GM12878 (cell line): ENCODE measurements at regions not wholly inside any gene's neighbourhood (a gene's known extent, or its start where the extent isn't known, plus 50 kb on each side); places are given as distances from the start of the nearest gene placed in this dataset.

Experiments
- ATAC-seq: fragments of 200-7000 bp; cut with Tn5 transposase; 3 replicates; pipeline ENCODE4 v1.9.1; 2020; ENCODE audit warnings: mild to moderate bottlenecking, moderate library complexity
- BruUV-seq: library from RNA; stranded (reverse); fragments of 400-500 nt; replicated peaks from 2 replicates; lab custom pipeline; 2021; lab: Mats Ljungman, UMichigan
- CTCF ChIA-PET: fragments of 300-600 bp; sonication (Branson Sonifier 250); formaldehyde crosslinking; extraction: SDS; loops from one replicate; lab custom pipeline; 2021; ENCODE audit warnings: inconsistent platforms; lab: Yijun Ruan, JAX
- POLR2A ChIA-PET: fragments of 350-600 bp; formaldehyde crosslinking; extraction: SDS; loops from one replicate; lab custom pipeline; 2021; ENCODE audit warnings: inconsistent platforms; lab: Charles Lee
- RAD21 ChIA-PET: fragments of 300-600 bp; sonication (Branson Sonifier 250); formaldehyde crosslinking; loops from one replicate; lab custom pipeline; 2023; ENCODE audit warnings: antibody characterized with exemption; ENCODE audit not compliant: unreplicated experiment; lab: Charles Lee
- SMC1A ChIA-PET: fragments of 300-600 bp; sonication (Branson Sonifier 250); formaldehyde crosslinking; loops from one replicate; lab custom pipeline; 2023; ENCODE audit not compliant: unreplicated experiment, uncharacterized antibody; lab: Charles Lee
- DNase-seq: peaks from one replicate; pipeline ENCODE4 v3.0.0-alpha.2; 2011; ENCODE audit warnings: low read depth, low spot score
- FAIRE-seq: peaks from 3 replicates; lab custom pipeline; 2011; peaks lifted over from hg19 to GRCh38; lab: Jason Lieb, UNC
- H2AFZ ChIP-seq: 2 replicates; pipeline ENCODE4 v1.6.0; 2011; ENCODE audit warnings: low read depth, low read length, control low read depth; ENCODE audit not compliant: control insufficient read depth
- H3K27ac ChIP-seq: 2 replicates; pipeline ENCODE4 v1.5.1; 2011; ENCODE audit warnings: control low read depth; ENCODE audit not compliant: control insufficient read depth, insufficient read depth
- H3K27me3 ChIP-seq, 2 experiments: replicated peaks in 1 of 2; 2 replicates each; pipeline versions ENCODE4 v1.6.0 to v1.6.1; 2011; ENCODE audit warnings: low read length in 1 of 2; ENCODE audit not compliant: control insufficient read depth in 2 of 2, insufficient read depth in 2 of 2
- H3K36me3 ChIP-seq, 2 experiments: 2 replicates each; pipeline ENCODE4 v1.5.1; 2011; ENCODE audit warnings: low read length in 1 of 2; ENCODE audit not compliant: control insufficient read depth in 2 of 2, insufficient read depth in 2 of 2
- H3K4me1 ChIP-seq: 2 replicates; pipeline ENCODE4 v1.6.1; 2011; ENCODE audit warnings: mild to moderate bottlenecking, low read length, moderate library complexity, mixed read lengths; ENCODE audit not compliant: control insufficient read depth, insufficient read depth
- H3K4me2 ChIP-seq: 2 replicates; pipeline ENCODE4 v1.6.0; 2011; ENCODE audit warnings: control low read depth; ENCODE audit not compliant: control insufficient read depth, insufficient read depth
- H3K4me3 ChIP-seq: fragments of 200-600 bp; sonication (generic); 2 replicates; pipeline ENCODE4 v1.5.1; 2016
- H3K79me2 ChIP-seq: 2 replicates; pipeline ENCODE4 v1.6.0; 2011; ENCODE audit warnings: low read length; ENCODE audit not compliant: control insufficient read depth, insufficient read depth
- H3K9ac ChIP-seq: 2 replicates; pipeline ENCODE4 v1.8.0; 2011; ENCODE audit warnings: low read length, control low read depth, mixed read lengths; ENCODE audit not compliant: control insufficient read depth, insufficient read depth
- H3K9me3 ChIP-seq: replicated peaks from 3 replicates; pipeline ENCODE4 v1.5.1; 2011; ENCODE audit warnings: mild to moderate bottlenecking, low read length; ENCODE audit not compliant: control insufficient read depth, insufficient read depth
- H4K20me1 ChIP-seq: 2 replicates; pipeline ENCODE4 v1.6.0; 2011; ENCODE audit not compliant: control insufficient read depth, insufficient read depth
- MLLT1 ChIP-seq: fragments of 450-650 bp; IDR thresholded peaks from 2 replicates; pipeline ENCODE4 v1.6.1; 2016; ENCODE audit warnings: mild to moderate bottlenecking
- NFXL1 ChIP-seq: fragments of 450-650 bp; IDR thresholded peaks from 2 replicates; pipeline ENCODE4 v1.6.1; 2017; ENCODE audit warnings: antibody characterized with exemption, mild to moderate bottlenecking, borderline replicate concordance
- PBX3 ChIP-seq: IDR thresholded peaks from 2 replicates; pipeline ENCODE4 v1.6.1; 2011; ENCODE audit warnings: mild to moderate bottlenecking, low read depth, low read length, moderate library complexity; ENCODE audit not compliant: insufficient replicate concordance
- POLR2A ChIP-seq: IDR thresholded peaks from 2 replicates; pipeline ENCODE4 v1.6.1; 2011; ENCODE audit warnings: low read depth, mild to moderate bottlenecking, low read length
- SUPT20H ChIP-seq: IDR thresholded peaks from 2 replicates; pipeline ENCODE4 v1.6.1; 2011; ENCODE audit warnings: low read depth, mild to moderate bottlenecking, low read length, moderate library complexity, borderline replicate concordance; ENCODE audit not compliant: control insufficient read depth
- USF1 ChIP-seq: IDR thresholded peaks from 2 replicates; pipeline ENCODE4 v1.6.1; 2011; ENCODE audit warnings: borderline replicate concordance, low read depth, mild to moderate bottlenecking, moderate library complexity, mixed read lengths, low read length; ENCODE audit not compliant: insufficient read depth; ENCODE audit errors: extremely low read length
- WGBS: methylation state at CpG from one replicate; pipeline ENCODE4 v1.1.6; 2016; ENCODE audit warnings: low lambda C conversion rate; ENCODE audit not compliant: insufficient replicate concordance, insufficient coverage; ENCODE audit errors: missing lambda C conversion rate; 5-methylcytosine and 5-hydroxymethylcytosine counted together
- in situ Hi-C: fragments of 300-500 bp; cut with MboI; formaldehyde crosslinking; loops from 9 replicates; pipeline ENCODE4 v1.14.3; 2018; ENCODE audit warnings: mixed read lengths
- intact Hi-C: fragments of 100-400 bp; cut with micrococcal nuclease; formaldehyde crosslinking; loops from one replicate; pipeline ENCODE4 v1.14.2; 2022; ENCODE audit not compliant: unreplicated experiment

- SMC1A ChIA-PET = no interaction called here
- WGBS = 41% methylated on average over 8 of the region's 8 CpGs
- no peak for TF ChIP-seq POLR2A
- no peak for TF ChIP-seq NFXL1
- no peak for TF ChIP-seq SUPT20H
- TF ChIP-seq MLLT1 = no peak
- no peak for TF ChIP-seq PBX3
- no peak for TF ChIP-seq USF1
- no peaks in the 10 kb centered on the region for H3K36me3 ChIP-seq
- CTCF ChIA-PET = no interaction called here
- in situ Hi-C loops = no loop called here
- no peak for ATAC-seq
- no peak overlapping the region for H2AFZ ChIP-seq
- H4K20me1 ChIP-seq = no peaks in the 10 kb centered on the region
- no peaks in the 10 kb centered on the region for H3K27me3 ChIP-seq
- intact Hi-C loops = no loop called here
- H3K9ac ChIP-seq = no peak overlapping the region
- no TSS peak for BruUV-seq
- no peak for DNase-seq
- no peak overlapping the region for H3K27ac ChIP-seq
- no peak for FAIRE-seq
- RAD21 ChIA-PET = no interaction called here
- no peak overlapping the region for H3K4me2 ChIP-seq
- H3K4me3 ChIP-seq = no peak overlapping the region
- H3K4me1 ChIP-seq = no peaks in the 10 kb centered on the region
- no peaks in the 10 kb centered on the region for H3K79me2 ChIP-seq
- POLR2A ChIA-PET = no interaction called here
- H3K9me3 ChIP-seq = no peaks in the 10 kb centered on the region; the same call in 2 of the 3 replicates
These were observed 111.4 kb downstream of the CDH26 start for GRCh38 chr20:60069656-60070055.
